Activated gamma-delta T cell treated with Interleukin-2 at 50 U/mL for 16 hours (primary cell): ENCODE measurements at regions not wholly inside any gene's neighbourhood (a gene's known extent, or its start where the extent isn't known, plus 50 kb on each side); places are given as distances from the start of the nearest gene placed in this dataset.

Experiments
- DNase-seq: peaks from one replicate; pipeline ENCODE4 v3.0.0-alpha.2; 2020

DNA sequence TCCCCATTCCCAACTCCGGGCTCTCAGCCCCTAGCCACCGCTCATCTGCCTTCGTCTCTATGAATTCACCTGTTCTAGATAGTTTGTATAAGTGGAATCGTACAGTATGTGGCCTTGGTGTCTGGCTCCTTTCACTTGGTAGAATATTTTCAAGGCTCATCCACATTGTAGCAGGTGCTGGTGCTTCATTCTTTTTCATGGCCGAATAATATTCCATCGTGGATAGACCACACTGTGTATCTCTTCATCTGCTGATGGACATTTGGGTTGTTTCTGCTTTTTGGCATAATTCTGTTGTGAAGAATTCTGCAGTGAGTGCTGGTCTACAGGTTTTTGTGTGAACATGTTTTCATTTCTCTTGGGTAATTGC lies 324.2 kb downstream of the SEC14L1 start:
- no peak for DNase-seq

DNA sequence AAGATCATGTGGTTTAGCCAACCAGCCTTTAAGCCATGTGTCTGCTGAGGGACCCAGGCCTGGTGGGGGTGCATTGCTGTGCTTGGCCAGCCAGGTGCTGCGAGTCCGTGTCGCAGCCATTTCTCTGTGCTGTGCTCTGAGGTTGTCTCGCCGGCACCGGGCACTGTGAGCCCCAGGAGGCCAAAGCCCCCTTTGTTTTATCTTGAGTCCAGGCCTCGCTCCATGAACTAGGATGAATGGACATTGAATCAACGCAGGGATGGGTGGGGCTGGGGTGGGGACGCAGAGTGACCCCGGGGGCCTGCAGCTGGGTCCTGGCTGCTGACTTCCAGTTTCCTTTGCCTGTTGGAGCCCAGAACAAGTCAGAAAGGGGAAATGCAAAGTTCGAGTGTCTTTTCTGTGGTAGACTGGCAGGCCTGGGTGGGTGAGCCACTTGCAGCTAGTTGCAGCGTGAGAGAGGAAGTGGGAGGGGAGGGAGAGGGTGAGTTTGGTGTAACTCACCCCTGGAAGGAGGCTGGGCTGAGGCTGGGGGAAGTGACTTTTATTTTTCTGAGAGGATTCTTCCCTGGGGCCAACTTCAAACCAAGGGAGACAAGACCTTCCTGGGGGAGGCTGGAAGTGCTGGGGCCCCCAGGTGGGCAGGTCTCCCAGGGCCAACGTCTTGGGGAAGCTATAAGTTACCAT lies 324.7 kb downstream of the SEC14L1 start:
- peak; percentile 82 for DNase-seq

DNA sequence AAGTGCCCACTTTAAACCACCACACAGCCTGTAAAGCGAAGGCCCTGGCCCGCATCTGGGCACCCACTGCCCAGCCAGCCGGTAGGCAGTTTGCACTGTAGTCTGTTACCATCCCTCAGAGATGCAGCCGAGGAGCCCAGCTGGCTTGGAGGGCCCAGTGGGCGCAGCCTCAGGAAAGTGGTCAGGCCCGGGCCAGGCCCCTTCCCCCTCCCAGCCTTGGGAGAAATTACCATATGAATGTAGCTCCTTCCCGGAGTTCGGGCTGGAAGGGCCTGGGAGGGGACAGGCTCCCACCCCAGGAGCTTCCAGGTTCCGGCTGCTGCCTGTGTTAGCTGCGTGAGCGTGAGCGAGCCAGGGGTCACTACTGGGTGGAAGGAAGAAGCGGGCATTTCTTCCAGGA lies 325.4 kb downstream of the SEC14L1 start:
- no peak for DNase-seq

DNA sequence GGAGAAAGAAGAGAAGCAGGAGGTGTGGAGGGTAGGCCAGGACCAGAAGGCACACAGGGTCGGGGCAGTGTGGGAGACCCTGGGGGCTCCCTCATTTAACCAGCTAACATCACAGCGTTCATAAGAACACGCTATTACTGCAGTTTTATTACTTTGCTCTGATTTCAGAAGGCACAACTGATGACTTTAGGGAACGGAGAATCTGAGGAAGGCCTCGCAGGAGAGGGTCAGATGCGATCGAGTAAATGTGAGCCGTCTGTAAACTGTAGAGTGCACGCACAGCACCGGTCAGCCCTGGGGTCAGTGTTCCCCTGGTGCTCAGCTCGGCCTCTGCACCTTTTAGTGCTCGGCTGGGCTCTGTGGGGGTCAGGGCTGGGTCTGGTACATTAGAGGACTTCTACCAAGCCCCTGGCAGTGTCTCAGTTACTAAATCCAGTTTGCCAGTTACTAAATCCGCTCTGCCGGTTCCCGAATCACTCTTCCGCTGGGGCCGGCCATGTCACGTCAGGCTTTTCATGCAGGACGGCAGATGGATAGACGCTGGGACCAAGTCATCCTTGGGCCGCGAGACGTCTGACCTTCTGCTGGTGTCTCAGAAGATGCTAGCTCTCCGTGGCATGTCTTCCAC lies 325.9 kb downstream of the SEC14L1 start:
- no peak for DNase-seq

DNA sequence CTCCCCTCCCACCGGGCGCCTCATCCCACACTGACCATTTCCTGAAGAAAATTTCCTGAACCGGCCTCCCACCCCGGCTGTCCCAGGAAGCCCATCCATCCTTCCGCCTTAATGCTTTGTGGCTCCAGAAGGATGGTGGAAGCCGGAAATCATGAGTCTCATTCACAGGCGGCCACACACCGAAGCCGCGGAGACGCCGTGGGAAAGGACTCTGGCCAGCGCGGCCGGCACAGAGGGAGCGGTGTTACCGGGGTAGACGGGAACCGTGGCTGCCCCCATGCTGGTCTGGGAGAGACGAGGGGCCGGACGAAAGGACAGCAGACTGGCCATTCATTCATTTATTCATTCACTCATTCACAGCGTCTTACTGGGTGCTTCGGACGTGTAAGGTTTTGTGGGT lies 326.8 kb downstream of the SEC14L1 start:
- no peak for DNase-seq

DNA sequence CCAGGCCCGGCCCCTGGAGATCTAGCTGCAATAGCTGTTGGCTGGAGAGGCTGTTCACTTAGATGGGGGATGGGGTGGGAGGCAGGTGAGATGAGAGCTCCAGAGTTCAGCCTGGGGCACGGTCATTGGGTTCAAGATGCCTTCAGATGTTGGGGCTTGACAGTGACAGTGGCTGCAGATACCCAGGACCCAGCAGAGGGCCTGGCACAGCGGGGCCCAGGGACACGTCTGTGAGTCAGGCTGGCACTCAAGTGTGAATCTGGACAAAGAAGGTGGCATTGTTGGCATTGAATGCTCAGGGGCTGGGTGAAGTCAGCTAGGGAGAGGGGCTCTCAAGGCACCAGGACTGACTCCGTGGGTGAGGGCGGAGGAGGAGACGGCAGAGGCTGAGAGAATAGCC lies 328.1 kb downstream of the SEC14L1 start:
- DNase-seq: no peak

DNA sequence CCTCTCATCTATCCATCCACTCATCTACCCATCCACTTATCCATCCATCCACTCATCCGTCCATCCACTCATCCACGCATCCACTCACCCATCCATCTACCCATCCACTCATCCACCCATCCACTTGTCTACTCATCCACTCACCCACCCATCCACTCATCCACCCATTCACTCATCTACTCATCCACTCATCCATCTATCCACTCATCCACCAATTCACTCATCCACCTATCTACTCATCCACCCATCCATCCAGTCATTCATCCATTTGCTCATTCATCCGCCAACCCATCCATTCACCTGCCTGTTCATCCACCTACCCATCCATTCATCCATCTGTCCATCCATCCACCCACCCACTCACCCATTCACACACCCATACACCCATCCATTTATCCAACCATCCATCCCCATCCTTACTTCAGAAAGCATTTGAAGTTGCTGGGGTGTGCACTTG lies 329.6 kb downstream of the SEC14L1 start:
- DNase-seq: no peak

DNA sequence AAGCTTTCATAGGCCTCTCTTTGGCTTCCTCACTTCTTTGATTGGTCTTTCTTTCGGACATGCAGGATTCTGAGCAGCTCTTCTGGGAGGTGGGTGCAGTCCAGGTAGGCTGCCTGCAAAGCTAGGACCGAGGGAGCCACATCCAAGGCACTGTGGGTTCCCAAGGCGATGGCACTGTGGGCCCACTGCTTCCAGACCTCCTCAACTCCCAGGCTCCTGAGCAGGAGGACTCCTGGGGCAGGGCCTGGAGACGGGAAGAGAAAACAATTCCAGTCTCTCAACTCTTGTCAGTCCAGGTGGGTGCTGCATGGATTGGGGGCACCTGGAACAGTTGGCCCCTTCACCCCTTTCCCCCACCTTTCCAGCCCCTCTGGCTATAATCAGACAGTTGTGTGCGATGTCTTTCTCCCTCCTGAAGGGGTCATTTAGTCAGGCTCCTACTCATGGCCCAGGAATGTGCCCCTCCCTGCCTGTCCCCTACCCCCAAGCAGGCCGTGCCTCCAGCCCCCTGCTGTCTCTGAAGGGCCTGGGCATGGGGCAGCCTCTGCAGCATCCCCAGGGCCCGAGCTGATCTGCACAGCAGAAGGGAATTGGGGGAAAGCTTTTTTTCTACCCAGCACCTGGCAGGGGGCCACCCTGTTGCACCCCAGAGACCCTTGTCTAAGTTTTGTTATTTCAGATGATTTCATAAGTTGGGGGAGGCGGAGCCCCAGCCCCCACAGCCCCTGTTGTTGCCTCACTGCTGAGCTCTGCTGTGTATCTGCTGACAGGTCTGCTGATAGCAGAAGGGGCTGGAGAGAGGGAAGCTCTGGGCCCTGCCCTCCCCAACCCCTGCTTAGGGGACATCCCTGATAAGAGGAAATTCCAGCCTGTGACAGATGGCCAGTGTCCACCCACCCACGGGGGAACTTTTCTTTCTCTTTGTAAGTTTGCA lies 330.3 kb downstream of the SEC14L1 start:
- no peak for DNase-seq

DNA sequence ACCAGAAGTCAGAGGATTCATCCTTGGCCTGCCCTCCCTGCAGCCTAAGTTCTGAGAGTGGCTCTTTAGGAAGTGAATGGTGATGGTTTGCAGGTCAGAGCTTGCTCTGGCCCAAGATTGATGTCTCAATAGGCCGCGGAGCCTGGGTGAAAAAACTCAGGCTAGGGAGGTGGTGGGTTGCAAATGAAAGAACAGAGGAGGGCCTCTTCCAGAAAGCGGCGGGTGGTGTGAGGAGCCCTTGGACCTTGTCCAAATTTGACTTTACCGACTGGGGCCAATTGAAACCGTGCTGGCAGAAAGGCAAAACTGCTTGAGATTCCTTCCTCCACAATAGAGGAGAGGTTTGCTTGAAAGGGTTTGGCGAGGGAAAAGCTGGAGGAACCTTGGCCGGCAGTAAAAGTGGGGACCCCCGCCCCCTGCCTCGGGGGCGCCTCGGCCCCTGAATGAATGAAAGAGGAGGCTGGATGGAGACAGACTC lies 331.3 kb downstream of the SEC14L1 start:
- DNase-seq: no peak

DNA sequence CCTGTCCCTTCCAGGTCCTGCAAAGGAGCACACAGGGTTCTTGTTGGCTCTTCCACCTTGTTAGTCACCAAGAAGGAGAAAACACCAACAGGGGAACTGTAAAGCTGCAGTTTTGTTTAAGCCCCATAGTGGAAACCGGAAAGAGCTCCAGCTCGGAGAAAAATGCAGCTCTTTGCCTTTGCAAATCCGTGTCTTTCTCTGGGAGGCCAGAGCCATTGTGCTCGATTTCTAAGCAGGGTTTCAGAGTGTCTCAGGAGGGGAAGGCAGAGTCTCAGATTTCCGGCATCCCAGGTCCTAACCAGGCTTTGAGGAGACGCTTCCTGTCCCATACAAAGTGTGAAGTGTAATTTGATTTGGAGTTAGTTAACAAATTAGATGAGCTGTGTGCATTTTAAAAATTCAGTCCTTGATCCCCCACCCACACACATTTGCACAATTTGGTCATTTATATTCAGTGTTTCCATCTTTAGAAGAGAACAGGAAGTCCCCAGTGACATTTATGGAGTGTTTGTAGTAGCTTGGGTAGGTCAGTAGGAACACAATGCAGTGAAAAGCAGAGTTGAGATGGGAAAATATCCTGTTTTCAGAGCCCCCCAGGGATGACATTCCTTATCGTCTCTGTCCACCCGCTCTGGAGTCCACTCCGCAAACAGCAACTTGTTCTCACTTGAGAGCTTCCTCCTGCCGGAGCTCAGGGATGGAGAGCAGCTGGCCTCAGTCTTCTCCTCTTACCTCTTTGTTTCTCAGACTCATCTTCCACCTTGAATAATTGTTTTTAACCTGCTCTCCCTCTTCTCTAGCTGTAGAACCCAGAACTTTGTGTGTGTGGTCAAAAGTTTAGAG lies 331.9 kb downstream of the SEC14L1 start:
- no peak for DNase-seq

DNA sequence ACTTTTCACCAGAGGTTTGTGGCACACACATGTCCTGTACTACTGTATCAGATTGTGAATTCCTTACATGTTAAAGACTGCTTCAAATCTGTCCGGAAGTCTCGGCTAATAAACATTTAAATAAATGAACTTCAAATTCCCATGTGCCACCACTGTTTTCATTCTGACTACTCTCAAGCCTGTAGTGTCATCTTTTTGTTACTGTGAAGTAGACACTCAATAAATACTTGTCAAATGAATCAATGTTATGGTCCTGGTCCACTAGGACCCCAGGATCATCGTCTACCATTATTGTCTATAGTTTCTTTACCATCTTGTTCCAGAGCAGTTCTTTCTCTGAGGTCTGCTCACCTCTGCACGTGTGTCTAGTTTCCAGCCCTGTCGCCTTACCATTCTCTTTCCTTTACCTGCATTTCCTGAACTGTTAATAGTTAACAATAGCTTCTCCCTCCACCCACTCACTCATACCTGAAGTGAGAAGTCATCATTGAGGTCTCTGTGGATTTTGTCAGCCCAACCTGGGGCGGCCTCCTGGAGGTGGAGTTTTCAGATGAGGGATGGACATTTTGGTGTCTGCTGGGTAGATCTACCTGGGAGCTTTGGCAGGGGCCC lies 333.0 kb downstream of the SEC14L1 start:
- DNase-seq: no peak

DNA sequence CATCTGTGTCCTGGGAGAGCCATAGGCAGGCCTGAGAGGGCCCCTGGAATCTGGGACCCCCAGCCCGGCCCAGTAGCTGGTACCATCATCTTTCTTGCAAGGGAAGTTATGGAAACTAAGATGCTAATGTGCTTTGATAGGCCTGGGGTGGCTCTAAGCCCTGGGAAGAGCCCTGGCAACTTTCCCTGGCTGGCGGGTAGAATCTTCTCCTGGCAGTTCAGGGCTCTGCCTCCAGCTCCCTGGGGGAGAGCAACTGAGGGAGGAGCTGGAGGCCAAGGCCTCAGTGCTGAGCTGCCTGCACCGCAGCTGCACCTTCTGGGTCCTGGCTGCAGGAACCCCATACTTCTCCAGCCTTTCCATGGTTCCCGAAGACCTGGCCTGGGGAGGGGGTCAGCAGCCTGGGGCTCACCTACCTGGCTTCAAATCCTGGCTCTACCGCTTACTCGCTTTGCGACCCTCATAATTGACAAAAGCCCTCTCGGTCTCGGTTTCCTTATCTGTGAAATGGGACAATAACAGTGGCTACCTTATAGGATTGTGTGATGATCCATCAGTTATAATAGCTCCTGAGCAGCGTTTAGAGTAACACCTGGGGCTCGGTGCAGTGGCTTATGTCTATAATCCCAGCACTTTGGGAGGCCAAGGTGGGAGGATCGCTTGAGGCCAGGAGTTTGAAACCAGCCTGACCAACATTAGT lies 333.7 kb downstream of the SEC14L1 start:
- DNase-seq: no peak

DNA sequence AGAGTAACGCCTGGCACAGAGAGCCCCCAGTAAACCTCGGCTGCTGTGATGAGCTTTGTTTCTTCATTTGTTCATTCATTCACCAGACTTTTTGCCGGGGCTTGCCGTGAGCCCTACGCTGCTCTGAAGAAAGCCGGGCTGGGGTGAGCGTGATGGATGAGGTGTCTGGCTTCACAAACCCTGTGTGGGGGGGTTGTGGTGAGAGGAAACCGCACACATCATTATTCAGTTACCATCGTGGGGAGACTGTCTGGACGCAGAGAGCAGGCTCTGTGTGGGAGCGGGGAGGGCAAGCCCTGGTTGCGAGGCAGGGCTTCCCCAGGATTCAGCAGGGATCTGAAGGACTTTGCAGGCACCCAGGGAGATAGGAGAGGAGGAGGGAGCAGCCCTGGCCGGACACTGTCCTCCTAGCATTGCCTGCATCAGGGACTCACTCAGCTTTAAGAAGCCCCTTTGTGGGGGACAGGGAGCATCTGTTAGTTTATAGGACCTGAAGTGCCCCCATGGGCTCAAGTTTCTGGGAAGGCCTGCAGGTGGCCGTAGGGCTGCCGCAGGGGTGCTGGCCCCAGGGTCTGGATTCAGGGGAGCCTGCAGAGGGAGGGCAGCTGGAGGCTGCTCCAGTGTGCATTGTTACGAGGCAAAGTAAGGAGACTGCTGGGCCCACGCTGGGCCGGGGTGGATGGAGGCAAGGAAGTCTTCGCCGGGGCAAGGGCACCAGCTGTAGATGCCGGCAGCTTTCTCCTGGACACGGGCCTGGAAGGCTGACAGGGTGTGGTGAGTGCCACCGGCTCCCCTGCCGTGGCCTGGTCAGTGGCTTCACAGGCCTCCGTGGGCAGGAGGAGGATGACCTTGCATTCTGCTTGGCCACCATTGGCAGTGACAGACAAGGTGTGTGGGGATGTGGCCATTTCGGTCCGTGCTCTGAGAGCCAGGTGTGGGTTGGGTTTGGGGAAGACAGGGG lies 334.5 kb downstream of the SEC14L1 start:
- peak; percentile 69 for DNase-seq

DNA sequence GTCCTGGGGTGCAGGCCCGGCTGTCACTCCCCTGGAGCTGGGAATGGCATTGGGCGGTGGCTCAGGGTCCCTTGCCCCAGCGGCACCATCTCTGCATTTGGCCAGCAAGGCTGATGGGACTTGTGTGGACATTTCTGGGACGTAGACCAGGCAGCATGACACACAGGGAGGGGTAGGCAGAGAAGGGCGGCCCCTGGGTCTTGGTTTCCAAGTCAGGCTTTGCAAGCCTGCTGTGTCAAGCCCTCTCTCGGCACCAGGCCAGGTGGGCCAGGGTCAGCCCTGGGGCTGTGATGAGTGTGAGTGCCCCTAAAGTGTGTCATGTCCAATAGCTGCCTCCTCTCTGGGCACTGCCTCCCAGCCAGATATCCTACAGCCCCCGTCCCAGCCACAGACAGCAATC lies 335.2 kb downstream of the SEC14L1 start:
- no peak for DNase-seq

DNA sequence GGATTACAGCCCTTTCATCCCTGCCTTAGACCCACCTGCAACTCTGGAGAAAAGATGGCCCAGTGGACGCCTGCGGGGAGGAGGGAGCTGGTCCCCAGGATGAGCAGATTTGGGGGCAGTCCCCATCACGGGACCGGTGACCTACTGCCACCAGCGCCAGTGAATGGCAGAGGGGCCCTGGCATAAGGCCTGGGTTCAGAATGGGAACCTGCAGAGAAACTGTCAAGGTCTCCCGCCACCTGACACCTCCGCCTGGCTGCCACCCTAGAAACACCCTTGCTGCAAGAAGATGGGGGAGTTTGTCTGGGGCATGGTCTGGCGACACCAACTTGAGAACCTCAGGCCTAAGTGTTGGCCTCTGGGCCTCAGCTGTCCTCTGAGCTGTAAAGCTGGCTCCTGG lies 335.7 kb downstream of the SEC14L1 start:
- no peak for DNase-seq

DNA sequence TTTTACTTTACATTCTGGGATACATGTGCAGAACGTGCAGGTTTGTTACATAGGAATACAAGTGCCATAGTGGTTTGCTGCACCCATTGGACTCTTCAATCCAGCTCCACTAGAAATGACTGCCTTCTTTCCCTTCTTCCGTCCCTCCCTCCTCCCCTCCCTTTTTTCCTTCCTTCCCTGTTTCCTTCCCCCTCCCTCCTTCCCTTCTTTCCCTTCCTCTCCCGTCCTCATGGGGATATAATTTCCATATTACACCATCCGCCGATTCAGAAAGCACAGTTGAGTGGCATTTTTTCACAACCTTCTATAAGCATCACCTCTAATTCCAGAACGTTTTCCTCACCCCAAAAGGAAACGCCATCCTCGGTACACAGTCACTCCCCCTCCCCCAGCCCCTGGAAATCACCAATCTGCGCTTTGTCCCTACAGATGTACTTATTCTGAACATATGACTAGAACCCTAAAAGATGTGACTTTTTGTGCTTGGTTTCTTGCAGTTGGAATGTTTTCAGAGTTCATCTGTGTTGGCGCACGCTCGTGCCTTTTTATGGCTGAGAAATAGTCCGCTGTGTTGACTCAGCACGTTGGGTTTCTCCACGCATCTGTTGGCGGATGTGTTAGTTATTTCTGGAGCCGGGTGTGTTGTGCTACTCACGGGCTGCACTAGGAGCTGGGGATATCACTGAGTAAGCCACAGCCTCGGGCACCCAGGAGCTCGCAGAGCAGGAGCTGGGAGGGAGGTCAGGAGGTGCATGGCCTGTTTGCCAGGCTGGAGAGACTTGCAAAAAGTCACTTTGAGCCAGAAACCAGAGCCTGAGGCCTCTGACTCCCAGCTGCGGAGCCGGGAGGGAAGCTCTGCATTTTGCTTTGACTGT lies 336.4 kb downstream of the SEC14L1 start:
- DNase-seq: no peak

DNA sequence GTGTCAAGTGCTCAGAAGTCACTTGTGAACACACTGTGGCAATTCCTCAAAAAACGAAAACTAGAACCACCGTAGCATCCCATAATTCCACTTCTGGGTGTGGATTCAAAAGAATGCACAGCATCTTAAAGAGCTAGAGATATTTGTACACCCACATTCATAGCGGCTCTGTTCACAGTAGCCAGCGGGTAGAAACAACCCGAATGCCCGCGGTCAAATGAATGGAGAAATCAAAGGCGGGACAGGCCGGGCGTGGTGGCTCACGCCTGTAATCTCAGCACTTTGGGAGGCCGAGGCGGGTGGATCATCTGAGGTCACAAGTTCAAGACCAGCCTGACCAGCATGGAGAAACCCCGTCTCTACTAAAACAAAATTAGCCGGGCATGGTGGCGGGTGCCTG lies 337.5 kb downstream of the SEC14L1 start:
- no peak for DNase-seq

DNA sequence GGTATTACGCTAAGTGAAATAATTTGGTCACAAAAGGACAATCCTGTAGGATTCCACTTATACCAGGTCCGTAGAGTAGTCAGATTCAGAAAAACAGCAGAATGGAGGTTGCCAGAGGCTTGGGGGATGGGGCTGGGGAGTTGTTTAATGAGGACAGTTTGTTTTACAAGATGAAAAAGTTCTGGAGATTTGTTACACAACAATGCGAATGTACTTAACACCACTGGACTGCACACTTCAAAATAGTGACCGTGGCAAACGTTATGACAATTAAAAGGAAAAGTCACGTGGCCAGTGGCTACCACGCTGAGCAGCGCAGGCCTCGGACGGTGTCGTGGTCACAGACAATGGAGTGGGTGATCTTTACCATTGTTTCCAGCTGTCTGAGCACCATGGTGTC lies 338.1 kb downstream of the SEC14L1 start:
- DNase-seq: no peak
